ENCODE measurements at regions not wholly inside any gene's neighbourhood (a gene's known extent, or its start where the extent isn't known, plus 50 kb on each side); places are given as distances from the start of the nearest gene placed in this dataset.

DNA sequence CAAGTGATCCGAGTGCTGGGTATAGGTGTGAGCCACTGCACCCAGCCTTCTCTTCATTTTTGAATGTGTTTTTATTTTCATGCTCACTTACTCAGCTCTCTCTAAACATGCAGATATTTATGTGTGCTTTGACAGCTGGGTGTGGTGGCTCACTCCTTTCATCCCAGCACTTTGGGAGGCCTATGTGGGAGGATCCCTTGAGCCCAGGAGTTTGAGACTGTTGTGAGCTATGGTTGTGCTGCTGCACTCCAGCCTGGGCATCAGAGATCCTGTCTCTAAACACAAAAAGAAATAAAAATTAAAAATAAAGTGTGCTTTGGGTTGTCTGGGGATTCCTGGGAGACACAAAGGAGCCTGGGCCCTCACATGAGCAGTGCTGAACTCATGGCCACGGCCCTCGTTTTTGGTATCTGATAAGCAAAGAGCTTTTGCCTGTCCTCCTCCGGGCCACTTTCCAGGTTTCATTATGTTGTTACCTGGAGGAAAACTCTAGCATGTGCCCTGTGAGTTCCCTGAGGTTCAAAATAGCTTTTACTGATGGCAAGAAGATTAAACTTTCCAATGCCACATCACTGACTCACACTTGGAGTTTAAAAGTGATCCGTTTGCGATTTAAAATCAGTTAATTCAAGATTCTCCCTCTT is 78.5 kb downstream of the CD164 start:
- DNase-seq (ENCODE audit: insufficient read length, low spot score) (no peak), FAIRE-seq (no peak)
- TF ChIP-seq TAF1 (IDR thresholded peaks at IDR 0.05; ENCODE audit: low read depth, low read length) (no peak), POLR2AphosphoS5 (IDR thresholded peaks at IDR 0.05; ENCODE audit: low read depth, low read length) (no peak), POLR2A (IDR thresholded peaks at IDR 0.05; ENCODE audit: low read depth, low read length) (no peak), SPI1 (IDR thresholded peaks at IDR 0.05; ENCODE audit: low read depth, low read length) (no peak), PAX5 (IDR thresholded peaks at IDR 0.05; ENCODE audit: insufficient read depth, low read length, severe bottlenecking) (no peak), POU2F2 (IDR thresholded peaks at IDR 0.05; ENCODE audit: low read depth, low read length) (no peak)

DNA sequence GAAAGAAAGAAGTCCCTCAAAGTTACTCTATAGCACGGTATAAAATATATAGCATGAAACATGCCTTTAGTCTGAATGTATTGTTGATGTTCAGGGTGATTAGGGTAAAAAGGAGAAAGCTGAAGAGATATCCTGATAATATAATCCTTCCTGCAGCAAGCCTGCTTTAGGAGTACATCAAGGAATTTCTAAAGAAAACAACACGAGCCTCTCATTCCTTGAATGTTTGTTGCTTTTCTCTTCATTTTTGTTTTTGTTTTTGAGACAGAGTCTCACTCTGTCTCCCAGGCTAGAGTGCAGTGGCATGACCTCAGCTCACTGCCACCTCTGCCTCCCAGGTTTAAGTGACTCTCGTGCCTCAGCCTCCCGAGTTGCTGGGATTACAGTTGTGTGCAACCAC is 79.1 kb downstream of the CD164 start:
- DNase-seq (ENCODE audit: insufficient read length, low spot score), result no peak
- no peak for FAIRE-seq
- no peak for TF ChIP-seq SPI1 (IDR thresholded peaks at IDR 0.05; ENCODE audit: low read depth, low read length)
- TF ChIP-seq POU2F2 (IDR thresholded peaks at IDR 0.05; ENCODE audit: low read depth, low read length), result no peak
- no peak for TF ChIP-seq POLR2A (IDR thresholded peaks at IDR 0.05; ENCODE audit: low read depth, low read length)

DNA sequence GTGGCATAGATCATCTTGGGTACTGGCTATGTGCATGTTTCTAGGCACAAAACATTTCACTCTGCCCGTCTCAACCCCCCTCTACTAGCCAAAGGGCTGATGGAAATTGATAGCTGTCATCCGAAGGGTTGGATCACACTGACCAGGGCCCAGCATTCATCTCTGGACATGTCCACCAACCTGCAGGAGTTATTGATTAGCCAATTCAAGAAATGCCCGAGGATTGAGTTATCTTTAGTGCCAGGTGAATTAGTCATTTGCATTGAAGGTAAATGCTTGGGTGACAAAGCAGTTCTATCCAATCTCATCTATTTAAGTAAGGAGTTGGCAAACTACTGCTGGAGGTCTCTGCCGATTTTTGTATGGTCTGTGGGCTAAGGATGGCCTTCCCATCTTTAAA is 80.1 kb downstream of the CD164 start:
- no peak for TF ChIP-seq SPI1 (IDR thresholded peaks at IDR 0.05; ENCODE audit: low read depth, low read length)
- TF ChIP-seq TAF1 (IDR thresholded peaks at IDR 0.05; ENCODE audit: low read depth, low read length), result no peak
- TF ChIP-seq POLR2AphosphoS5 (IDR thresholded peaks at IDR 0.05; ENCODE audit: low read depth, low read length), result no peak
- no peak for TF ChIP-seq PAX5 (IDR thresholded peaks at IDR 0.05; ENCODE audit: insufficient read depth, low read length, severe bottlenecking)
- TF ChIP-seq POLR2A (IDR thresholded peaks at IDR 0.05; ENCODE audit: low read depth, low read length), result no peak
- no peak for TF ChIP-seq POU2F2 (IDR thresholded peaks at IDR 0.05; ENCODE audit: low read depth, low read length)
- FAIRE-seq (no peak), DNase-seq (ENCODE audit: insufficient read length, low spot score) (no peak)

DNA sequence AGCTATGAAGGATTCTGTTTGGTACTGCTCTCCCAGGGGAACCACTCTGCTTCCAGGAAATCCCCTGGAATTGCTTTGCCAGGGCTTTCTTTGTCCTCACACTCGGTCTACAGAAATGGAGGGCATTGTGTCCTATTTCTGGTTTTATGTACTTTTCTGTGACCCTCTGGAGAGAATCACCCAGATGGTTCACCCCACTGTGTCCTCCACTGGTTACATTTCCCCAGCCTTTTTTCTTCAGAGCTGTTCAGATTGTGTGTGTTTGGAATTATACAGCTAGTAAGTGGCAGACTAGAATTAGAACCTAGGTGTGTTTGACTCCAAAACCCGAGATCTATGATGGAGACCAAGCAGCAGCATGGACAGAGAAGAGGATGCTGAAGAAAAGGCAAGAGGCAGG is 80.8 kb downstream of the CD164 start:
- FAIRE-seq (no peak), DNase-seq (ENCODE audit: insufficient read length, low spot score) (no peak)
- TF ChIP-seq POLR2A (IDR thresholded peaks at IDR 0.05; ENCODE audit: low read depth, low read length) (no peak), POLR2AphosphoS5 (IDR thresholded peaks at IDR 0.05; ENCODE audit: low read depth, low read length) (no peak), POU2F2 (IDR thresholded peaks at IDR 0.05; ENCODE audit: low read depth, low read length) (no peak), PAX5 (IDR thresholded peaks at IDR 0.05; ENCODE audit: insufficient read depth, low read length, severe bottlenecking) (no peak), SPI1 (IDR thresholded peaks at IDR 0.05; ENCODE audit: low read depth, low read length) (no peak), TAF1 (IDR thresholded peaks at IDR 0.05; ENCODE audit: low read depth, low read length) (no peak)

DNA sequence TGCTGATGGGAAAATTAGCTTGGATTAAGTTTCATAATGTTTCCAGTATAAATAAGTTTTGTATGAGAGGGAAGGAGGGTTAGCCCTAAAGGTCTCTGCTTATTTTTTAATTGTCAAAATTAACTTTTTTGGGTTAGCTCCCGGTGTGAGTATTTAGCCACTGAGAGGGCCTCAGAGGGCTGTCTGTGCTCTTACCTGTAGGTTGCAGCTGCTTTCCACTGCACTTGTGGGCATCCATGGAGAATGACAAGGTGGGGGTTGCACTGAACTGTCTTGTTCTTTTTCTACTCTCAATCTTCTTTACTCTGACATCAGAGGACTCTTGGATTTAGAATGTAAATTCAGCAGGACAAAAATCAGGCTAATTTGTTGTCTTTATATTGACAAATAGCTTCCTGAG is 81.4 kb downstream of the CD164 start:
- FAIRE-seq, result no peak
- no peak for DNase-seq (ENCODE audit: insufficient read length, low spot score)
- TF ChIP-seq POU2F2 (IDR thresholded peaks at IDR 0.05; ENCODE audit: low read depth, low read length) (no peak), POLR2AphosphoS5 (IDR thresholded peaks at IDR 0.05; ENCODE audit: low read depth, low read length) (no peak), SPI1 (IDR thresholded peaks at IDR 0.05; ENCODE audit: low read depth, low read length) (no peak)

DNA sequence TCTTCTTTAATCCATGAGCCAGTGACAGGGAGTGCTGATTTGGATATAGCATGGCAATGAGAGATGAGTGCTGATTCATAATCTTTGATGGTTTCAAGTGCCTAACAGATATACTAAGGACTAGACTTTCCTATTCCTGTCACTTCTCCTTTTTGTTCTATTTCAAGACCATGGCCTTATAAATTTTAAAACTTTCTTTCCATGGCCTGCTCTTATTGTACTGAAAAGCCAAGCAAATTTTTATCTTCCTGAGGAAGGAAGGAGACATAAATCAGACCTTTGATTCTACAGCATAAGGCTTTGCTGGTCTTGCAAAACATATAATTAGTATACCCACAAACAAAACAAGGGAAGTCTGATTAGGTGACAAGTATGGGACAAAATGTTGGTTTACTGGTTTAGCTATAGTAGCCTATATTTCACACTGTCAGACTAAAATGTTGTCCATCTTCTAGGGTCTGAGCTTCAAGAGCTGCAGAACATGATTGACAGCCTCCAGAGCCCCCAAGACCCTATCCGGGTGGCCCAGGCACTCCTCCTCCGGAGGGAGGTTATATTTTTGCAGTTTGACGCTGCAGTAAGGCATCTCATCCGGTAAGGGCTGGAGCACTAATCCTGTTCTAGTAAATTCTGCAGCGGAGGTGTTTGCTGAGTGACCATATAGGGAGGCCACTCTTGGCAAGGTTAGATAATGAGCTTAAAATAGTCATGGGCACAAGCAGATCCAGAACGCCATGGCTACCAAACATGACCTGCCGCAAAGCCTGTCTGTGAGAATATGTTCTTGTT is 82.3 kb downstream of the CD164 start:
- TF ChIP-seq POLR2A (IDR thresholded peaks at IDR 0.05; ENCODE audit: low read depth, low read length) (no peak), SPI1 (IDR thresholded peaks at IDR 0.05; ENCODE audit: low read depth, low read length) (peak; percentile 58)
- no peak for FAIRE-seq
- DNase-seq (ENCODE audit: insufficient read length, low spot score), result no peak

DNA sequence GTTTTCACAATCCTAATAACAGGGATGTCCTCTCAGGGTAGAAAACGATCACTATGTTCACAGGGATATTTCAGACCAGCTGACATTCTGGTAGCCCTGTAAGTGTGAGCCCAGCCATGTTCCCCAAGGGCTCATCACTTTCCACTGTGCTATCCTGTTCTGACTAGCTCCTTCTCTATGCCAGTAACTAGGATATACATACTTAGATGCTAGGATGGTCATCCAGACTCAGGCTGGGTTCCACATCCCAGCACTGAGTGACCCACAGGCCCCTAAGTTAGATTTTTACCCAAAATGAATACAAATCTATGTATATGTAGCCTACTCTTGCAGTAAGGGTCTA is 83.0 kb downstream of the CD164 start:
- TF ChIP-seq PAX5 (IDR thresholded peaks at IDR 0.05; ENCODE audit: insufficient read depth, low read length, severe bottlenecking), result no peak
- no peak for TF ChIP-seq POU2F2 (IDR thresholded peaks at IDR 0.05; ENCODE audit: low read depth, low read length)
- no peak for TF ChIP-seq POLR2A (IDR thresholded peaks at IDR 0.05; ENCODE audit: low read depth, low read length)
- no peak for TF ChIP-seq POLR2AphosphoS5 (IDR thresholded peaks at IDR 0.05; ENCODE audit: low read depth, low read length)
- TF ChIP-seq TAF1 (IDR thresholded peaks at IDR 0.05; ENCODE audit: low read depth, low read length), result no peak
- no peak for TF ChIP-seq SPI1 (IDR thresholded peaks at IDR 0.05; ENCODE audit: low read depth, low read length)
- FAIRE-seq (no peak), DNase-seq (ENCODE audit: insufficient read length, low spot score) (no peak)

DNA sequence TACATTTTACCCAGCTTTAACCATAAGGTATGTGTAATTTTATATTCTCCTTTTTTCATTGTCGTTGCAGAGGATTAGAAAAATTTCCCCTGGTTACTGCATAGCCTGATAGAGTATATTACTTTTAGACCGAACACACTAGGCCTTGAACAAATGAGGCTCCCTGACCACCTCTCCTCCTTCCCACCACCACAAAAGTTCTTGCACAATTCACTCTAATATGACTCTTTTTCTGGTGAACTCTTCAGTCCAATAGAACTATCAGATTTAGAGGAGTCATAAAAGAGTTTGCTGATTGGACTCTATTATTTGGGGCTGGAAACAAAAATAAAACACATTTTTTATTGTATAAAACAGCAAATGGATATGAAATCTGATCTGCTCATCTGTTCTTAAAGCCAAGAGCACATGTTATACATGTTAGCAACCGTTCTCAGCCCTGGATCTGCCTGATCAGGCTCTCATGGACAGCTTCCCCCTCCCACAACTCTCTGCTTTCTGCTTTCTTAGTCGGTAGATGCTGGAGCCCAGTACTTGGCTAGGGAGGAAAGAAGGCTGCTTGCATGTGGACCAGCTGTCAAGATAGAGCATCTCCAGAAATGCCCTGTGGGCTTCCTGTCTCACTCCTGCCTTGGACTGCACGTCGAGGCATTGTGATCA is 83.5 kb downstream of the CD164 start:
- TF ChIP-seq POU2F2 (IDR thresholded peaks at IDR 0.05; ENCODE audit: low read depth, low read length), result no peak
- no peak for TF ChIP-seq PAX5 (IDR thresholded peaks at IDR 0.05; ENCODE audit: insufficient read depth, low read length, severe bottlenecking)
- FAIRE-seq, result no peak
- no peak for DNase-seq (ENCODE audit: insufficient read length, low spot score)

DNA sequence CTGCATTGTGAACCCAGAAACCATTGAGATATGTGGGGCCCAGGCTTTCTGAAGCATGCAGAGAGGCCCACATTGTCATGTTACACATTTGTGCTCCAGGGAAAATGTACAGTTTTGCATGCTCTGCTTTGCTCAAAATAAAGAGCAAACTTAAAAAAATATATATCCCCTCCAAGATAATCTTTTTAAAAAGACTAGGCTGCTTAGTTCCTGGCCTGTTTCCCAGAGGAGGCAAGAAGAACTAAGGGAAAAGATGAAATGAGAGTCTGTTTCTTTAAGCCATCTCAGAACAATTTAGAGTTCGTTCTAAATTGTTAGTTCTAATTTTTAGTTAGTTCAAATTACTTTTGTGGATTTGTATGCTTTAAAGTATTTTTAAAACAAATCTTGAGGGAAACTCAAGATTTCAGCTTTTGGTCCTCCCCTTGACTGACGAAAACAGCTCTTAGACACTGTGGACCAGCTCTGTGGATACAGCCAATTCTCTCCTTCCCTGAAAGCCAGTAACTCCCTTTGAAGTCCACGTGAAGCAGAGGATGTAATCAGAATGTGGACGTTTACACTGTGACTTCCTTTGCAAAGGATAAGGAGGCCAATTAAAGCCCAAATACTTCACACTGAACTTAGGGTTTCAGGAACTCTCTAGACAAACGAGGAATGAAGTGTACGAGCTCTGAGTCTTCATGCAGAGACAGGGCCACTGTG is 84.7 kb downstream of the CD164 start:
- DNase-seq (ENCODE audit: insufficient read length, low spot score) (no peak), FAIRE-seq (no peak)
- TF ChIP-seq PAX5 (IDR thresholded peaks at IDR 0.05; ENCODE audit: insufficient read depth, low read length, severe bottlenecking), result no peak
- no peak for TF ChIP-seq POLR2AphosphoS5 (IDR thresholded peaks at IDR 0.05; ENCODE audit: low read depth, low read length)
- no peak for TF ChIP-seq TAF1 (IDR thresholded peaks at IDR 0.05; ENCODE audit: low read depth, low read length)
- no peak for TF ChIP-seq POLR2A (IDR thresholded peaks at IDR 0.05; ENCODE audit: low read depth, low read length)
- TF ChIP-seq POU2F2 (IDR thresholded peaks at IDR 0.05; ENCODE audit: low read depth, low read length), result no peak
- no peak for TF ChIP-seq SPI1 (IDR thresholded peaks at IDR 0.05; ENCODE audit: low read depth, low read length)

Measured in GM12891 (cell line).